Motor neuron (in vitro differentiated cells): ENCODE measurements at regions not wholly inside any gene's neighbourhood (a gene's known extent, or its start where the extent isn't known, plus 50 kb on each side); places are given as distances from the start of the nearest gene placed in this dataset.

Experiments
- ATAC-seq, 8 experiments: fragments of 200-7000 bp; cut with Tn5 transposase; replicated peaks in 6 of 8; 2 replicates each; pipeline ENCODE4 v1.8.0; 2021; ENCODE audit warnings: mild to moderate bottlenecking in 8 of 8, moderate library complexity in 8 of 8
- H3K27ac ChIP-seq, 2 donors: fragments of 250-450 bp; sonication (Bioruptor Pico); 2 replicates each; pipeline ENCODE4 v1.9.0; 2021; ENCODE audit warnings: antibody characterized with exemption in 2 of 2, mild to moderate bottlenecking in 2 of 2, moderate library complexity in 1 of 2
- H3K4me1 ChIP-seq, 2 donors: fragments of 250-450 bp; sonication (Bioruptor Pico); replicated peaks in 1 of 2; 2 replicates each; pipeline ENCODE4 v1.6.1; 2021; ENCODE audit warnings: antibody characterized with exemption in 2 of 2, mild to moderate bottlenecking in 2 of 2, moderate library complexity in 1 of 2
- H3K4me3 ChIP-seq, 5 donors: fragments of 250-450 bp; sonication (Bioruptor Pico); 2 replicates each; pipeline ENCODE4 v1.9.0; 2021; ENCODE audit warnings: antibody characterized with exemption in 5 of 5, mild to moderate bottlenecking in 5 of 5, moderate library complexity in 4 of 5
- WGBS, 10 experiments: fragments of 450-650 bp; shearing (Covaris generic); methylation state at CpG; one replicate each; pipeline ENCODE4 v1.0.0; 2022; 5-methylcytosine and 5-hydroxymethylcytosine counted together
- in situ Hi-C, 9 experiments: fragments of 400-800 bp; cut with MboI; loops; one replicate each; pipeline ENCODE4 v1.15.0; 2021; ENCODE audit warnings: low sequenced_read_pairs in 9 of 9, low pct_unique_long_range_greater_than_20kb in 2 of 9; ENCODE audit not compliant: unreplicated experiment in 9 of 9

GRCh38 chr4:102444752-102445151 is 56.4 kb upstream of the NFKB1 start:
- Histone ChIP-seq H3K4me1 (peaks cover 0 to 3% of the 10 kb centered on the region in 2 donors), H3K4me3 (no peak overlapping the region), H3K27ac (no peak overlapping the region)
- ATAC-seq: no peak
- in situ Hi-C loops: loop anchor here in 4 of 9 experiments (10.0 to 25.0 kb wide), 3 partner anchors 560 to 643 kb away; partner anchors contain the start of genes SLC9B1 (in 3 of the 4), BDH2 (in 1 of the 4) and SLC9B2 (in 1 of the 4)
- WGBS, 10 experiments: 58 to 90% (median 77%) methylated on average over 2 to 4 of the region's 4 CpGs

GRCh38 chr4:102445213-102445612 is 55.9 kb upstream of the NFKB1 start:
- WGBS, 10 experiments: 71 to 100% (median 95%) methylated on average over 1 to 2 of the region's 2 CpGs; no CpG with 5 or more reads in 1 of the 10 experiments
- Histone ChIP-seq H3K4me1 (no peaks in the 10 kb centered on the region), H3K4me3 (no peak overlapping the region), H3K27ac (no peak overlapping the region)
- in situ Hi-C loops: loop anchor here in 4 of 9 experiments (10.0 to 25.0 kb wide), 3 partner anchors 560 to 642 kb away; partner anchors contain the start of genes SLC9B1 (in 3 of the 4), BDH2 (in 1 of the 4) and SLC9B2 (in 1 of the 4)
- ATAC-seq: no peak

GRCh38 chr4:102447413-102447812 is 53.7 kb upstream of the NFKB1 start:
- Histone ChIP-seq H3K27ac (no peak overlapping the region), H3K4me3 (no peak overlapping the region), H3K4me1 (no peaks in the 10 kb centered on the region)
- in situ Hi-C loops: loop anchor here in 4 of 9 experiments (10.0 to 25.0 kb wide), 3 partner anchors 557 to 640 kb away; partner anchors contain the start of genes SLC9B1 (in 3 of the 4), BDH2 (in 1 of the 4) and SLC9B2 (in 1 of the 4)
- 40 to 100% (median 73%) methylated on average over 1 to 4 of the region's 4 CpGs for WGBS, 10 experiments
- no peak for ATAC-seq

GRCh38 chr4:102449751-102450352 is 51.3 kb upstream of the NFKB1 start:
- ATAC-seq: peak; percentile 40 to 80 (median 61)
- in situ Hi-C loops: loop anchor here in 5 of 9 experiments (10.0 to 25.0 kb wide), 4 partner anchors 135 to 637 kb away; partner anchors contain the start of genes SLC9B1 (in 3 of the 5), BDH2 (in 1 of the 5) and SLC9B2 (in 1 of the 5)
- Histone ChIP-seq H3K4me3 (no peak overlapping the region), H3K27ac (no peak overlapping the region), H3K4me1 (no peaks in the 10 kb centered on the region)
- 22 to 71% (median 43%) methylated on average over 3 to 4 of the region's 4 CpGs; no CpG with 5 or more reads in 1 of the 10 experiments for WGBS, 10 experiments

- WGBS, 10 experiments: 32 to 100% (median 92%) methylated on average over 1 to 3 of the region's 4 CpGs; no CpG with 5 or more reads in 7 of the 10 experiments
- H3K27ac ChIP-seq: no peak overlapping the region
- in situ Hi-C loops: loop anchor here in 1 of 9 experiments (10.0 kb wide), 1 partner anchor 134 kb away; no protein-coding TSS in a partner anchor
- H3K4me3 ChIP-seq: no peak overlapping the region
- H3K4me1 ChIP-seq: no peaks in the 10 kb centered on the region
- ATAC-seq: no peak
Measured at GRCh38 chr4:102451266-102451665, 49.9 kb upstream of the NFKB1 start.
